ENCODE measurements at regions not wholly inside any gene's neighbourhood (a gene's known extent, or its start where the extent isn't known, plus 50 kb on each side); places are given as distances from the start of the nearest gene placed in this dataset.

DNA sequence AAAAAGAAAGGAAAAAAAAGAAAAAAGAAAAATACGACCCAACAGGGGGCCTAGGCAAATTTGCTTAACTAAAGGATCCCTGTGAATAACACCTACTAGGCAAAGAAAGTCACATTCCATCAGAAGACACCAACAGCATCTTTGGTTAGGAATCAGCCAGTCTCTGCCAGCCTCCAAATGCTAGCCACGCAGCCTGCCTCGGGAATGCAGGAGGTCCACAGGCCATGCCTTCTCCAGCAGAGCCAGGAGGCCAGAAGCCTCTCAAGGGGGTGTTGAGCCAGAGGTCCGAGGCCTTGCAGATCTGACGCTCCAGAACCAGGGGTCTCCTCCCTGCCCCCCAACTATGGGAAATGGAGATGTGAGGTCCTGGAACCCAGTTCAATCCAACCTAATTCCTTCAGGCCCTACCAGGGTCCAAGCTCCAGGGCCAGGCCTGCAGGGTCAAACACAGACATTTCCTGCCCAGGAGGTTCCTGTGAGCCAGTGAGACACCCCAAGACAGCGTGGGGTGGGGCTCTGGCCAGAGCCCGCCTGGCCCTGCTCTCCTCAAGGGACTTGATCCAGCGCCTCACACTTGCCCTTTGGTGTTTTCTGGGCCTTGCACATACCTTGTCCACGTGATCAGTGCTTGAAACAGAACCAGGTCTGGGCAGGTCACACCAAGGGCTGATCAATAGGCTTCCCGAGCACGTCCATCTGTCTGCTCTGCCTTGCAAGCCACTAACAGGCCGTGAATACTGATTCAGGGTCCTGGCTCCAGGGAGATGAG, 289.6 kb upstream of the ID2 start:
- no peaks in the 10 kb centered on the region for H3K27me3 Mint-ChIP-seq (ENCODE audit: unreplicated experiment)
- H3K27ac Mint-ChIP-seq (ENCODE audit: unreplicated experiment): no peak overlapping the region
- H3K4me1 Mint-ChIP-seq (ENCODE audit: unreplicated experiment): no peaks in the 10 kb centered on the region

DNA sequence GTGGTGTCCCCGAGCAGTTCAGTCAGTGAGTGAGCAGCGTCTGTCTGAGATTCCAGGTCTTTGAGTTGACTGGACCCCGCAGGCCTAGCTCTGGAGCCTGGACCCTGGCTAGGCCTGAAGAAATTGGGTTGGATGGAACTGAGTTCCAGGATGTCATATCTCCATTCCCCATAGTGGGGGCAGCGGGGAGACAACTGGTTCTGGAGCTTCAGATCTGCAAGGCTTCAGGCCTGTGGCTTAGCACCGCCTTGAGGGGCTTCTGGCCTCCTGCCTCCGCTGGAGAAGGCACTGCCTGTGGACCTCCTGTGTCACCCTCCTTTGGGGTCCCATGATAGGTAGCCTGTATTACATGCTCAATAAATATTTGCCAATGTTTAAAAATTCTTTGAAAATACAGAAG, 288.4 kb upstream of the ID2 start:
- Mint-ChIP-seq H3K9me3 (ENCODE audit: unreplicated experiment) (no peaks in the 10 kb centered on the region), H3K4me1 (ENCODE audit: unreplicated experiment) (no peaks in the 10 kb centered on the region), H3K27me3 (ENCODE audit: unreplicated experiment) (no peaks in the 10 kb centered on the region), H3K4me3 (ENCODE audit: unreplicated experiment) (no peak overlapping the region), H3K27ac (ENCODE audit: unreplicated experiment) (no peak overlapping the region), H3K36me3 (ENCODE audit: unreplicated experiment) (no peaks in the 10 kb centered on the region)
- peak; percentile 64 for DNase-seq (ENCODE audit: extremely low spot score, unreplicated experiment)
- TF ChIP-seq, protein P1, sequence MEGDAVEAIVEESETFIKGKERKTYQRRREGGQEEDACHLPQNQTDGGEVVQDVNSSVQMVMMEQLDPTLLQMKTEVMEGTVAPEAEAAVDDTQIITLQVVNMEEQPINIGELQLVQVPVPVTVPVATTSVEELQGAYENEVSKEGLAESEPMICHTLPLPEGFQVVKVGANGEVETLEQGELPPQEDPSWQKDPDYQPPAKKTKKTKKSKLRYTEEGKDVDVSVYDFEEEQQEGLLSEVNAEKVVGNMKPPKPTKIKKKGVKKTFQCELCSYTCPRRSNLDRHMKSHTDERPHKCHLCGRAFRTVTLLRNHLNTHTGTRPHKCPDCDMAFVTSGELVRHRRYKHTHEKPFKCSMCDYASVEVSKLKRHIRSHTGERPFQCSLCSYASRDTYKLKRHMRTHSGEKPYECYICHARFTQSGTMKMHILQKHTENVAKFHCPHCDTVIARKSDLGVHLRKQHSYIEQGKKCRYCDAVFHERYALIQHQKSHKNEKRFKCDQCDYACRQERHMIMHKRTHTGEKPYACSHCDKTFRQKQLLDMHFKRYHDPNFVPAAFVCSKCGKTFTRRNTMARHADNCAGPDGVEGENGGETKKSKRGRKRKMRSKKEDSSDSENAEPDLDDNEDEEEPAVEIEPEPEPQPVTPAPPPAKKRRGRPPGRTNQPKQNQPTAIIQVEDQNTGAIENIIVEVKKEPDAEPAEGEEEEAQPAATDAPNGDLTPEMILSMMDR (IDR thresholded peaks at IDR 0.05): no peak

More for the DNA sequence above, 289.6 kb upstream of the ID2 start:
- Mint-ChIP-seq H3K9me3 (ENCODE audit: unreplicated experiment) (no peaks in the 10 kb centered on the region), H3K36me3 (ENCODE audit: unreplicated experiment) (no peaks in the 10 kb centered on the region), H3K4me3 (ENCODE audit: unreplicated experiment) (no peak overlapping the region)
- DNase-seq (ENCODE audit: extremely low spot score, unreplicated experiment): peak; percentile 54
- TF ChIP-seq, protein P1 (IDR thresholded peaks at IDR 0.05): no peak

DNA sequence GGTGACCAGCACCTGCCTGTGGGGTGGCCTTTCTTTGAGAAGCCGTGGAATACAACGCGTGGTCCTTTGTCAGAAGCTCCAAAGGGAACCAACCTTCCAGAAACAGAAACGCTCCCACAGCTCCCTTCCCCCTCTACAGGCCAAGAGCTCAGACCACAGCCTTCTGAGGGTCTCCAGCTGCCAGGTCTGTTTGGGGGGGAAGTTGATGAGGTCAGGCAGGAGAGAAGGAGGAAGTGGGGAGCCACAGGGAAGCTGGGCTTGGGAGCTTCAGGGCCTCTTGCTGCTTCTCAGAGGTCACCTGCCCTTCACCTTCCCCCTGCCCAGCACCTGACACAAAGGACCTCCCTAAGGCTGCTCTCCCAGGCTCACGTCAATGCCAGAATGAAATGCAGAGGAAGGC, 287.7 kb upstream of the ID2 start:
- H3K9me3 Mint-ChIP-seq (ENCODE audit: unreplicated experiment): peaks cover 5% of the 10 kb centered on the region
- no peak overlapping the region for H3K4me3 Mint-ChIP-seq (ENCODE audit: unreplicated experiment)
- no peaks in the 10 kb centered on the region for H3K27me3 Mint-ChIP-seq (ENCODE audit: unreplicated experiment)
- no peak overlapping the region for H3K27ac Mint-ChIP-seq (ENCODE audit: unreplicated experiment)
- TF ChIP-seq, protein P1 (IDR thresholded peaks at IDR 0.05): no peak
- H3K36me3 Mint-ChIP-seq (ENCODE audit: unreplicated experiment): no peaks in the 10 kb centered on the region
- peak; percentile 46 for DNase-seq (ENCODE audit: extremely low spot score, unreplicated experiment)
- H3K4me1 Mint-ChIP-seq (ENCODE audit: unreplicated experiment): no peaks in the 10 kb centered on the region

DNA sequence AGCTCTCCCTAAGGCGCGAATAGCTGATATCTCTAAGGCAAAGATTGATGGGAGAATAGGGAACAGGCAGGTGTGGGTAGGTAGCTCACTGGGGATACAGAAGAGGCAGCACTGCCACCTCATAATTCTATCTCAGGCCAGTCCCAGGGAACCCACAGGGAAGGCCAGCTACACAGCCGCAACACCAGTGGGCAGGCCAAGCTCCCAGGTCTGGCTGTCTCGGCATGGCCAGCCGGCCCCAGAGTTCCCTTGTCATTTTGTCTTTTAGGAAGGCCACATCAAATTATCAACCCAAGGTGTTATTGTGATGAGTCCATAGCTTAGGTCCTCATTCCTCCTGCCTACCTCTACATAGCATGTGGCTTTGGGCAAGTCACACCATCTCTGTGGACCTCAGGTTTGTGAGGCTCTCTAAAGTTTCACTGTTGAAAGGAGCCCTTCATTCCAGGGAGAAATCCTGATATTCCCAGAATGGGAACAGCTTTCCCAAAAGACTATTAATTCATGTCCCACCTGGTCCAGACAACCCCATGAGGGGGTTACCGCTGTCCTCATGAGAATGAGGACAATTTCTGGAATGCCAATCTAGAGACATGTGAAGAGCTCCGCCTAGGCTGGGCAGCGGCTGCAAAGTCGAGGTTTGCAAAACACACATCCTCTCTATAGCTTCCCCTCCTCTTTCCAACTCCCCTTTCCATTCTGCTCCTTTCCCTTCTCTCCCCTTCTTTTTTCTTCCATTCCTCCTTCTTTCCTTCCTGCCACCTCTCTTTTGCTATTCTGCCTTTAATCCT, 287.1 kb upstream of the ID2 start:
- Mint-ChIP-seq H3K27me3 (ENCODE audit: unreplicated experiment) (no peaks in the 10 kb centered on the region), H3K27ac (ENCODE audit: unreplicated experiment) (no peak overlapping the region), H3K4me1 (ENCODE audit: unreplicated experiment) (no peaks in the 10 kb centered on the region), H3K4me3 (ENCODE audit: unreplicated experiment) (no peak overlapping the region), H3K36me3 (ENCODE audit: unreplicated experiment) (no peaks in the 10 kb centered on the region), H3K9me3 (ENCODE audit: unreplicated experiment) (peaks cover 5% of the 10 kb centered on the region)
- TF ChIP-seq, protein P1 (IDR thresholded peaks at IDR 0.05): no peak
- peak; percentile 54 for DNase-seq (ENCODE audit: extremely low spot score, unreplicated experiment)

DNA sequence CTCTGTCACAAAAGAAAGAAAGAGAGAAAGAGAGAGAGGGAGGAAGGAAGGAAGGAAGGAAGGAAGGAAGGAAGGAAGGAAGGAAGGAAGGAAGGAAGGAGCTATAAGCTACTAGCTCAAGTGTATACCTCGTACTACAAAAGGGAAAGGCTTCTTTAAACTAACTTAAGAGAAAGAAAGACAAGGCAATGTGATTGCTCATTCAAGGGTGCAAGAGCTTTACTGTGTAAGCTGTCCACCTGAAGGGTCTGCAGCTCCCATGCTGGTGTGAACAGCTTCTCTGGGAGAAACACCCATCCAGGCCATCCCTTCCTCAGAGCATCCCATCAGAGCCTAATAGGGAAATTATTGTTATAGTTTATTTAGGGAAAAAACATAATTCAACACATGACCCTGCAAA, 286.1 kb upstream of the ID2 start:
- TF ChIP-seq, protein P1 (IDR thresholded peaks at IDR 0.05): no peak
- DNase-seq (ENCODE audit: extremely low spot score, unreplicated experiment): no peak
- Mint-ChIP-seq H3K27me3 (ENCODE audit: unreplicated experiment) (peaks cover 2% of the 10 kb centered on the region), H3K9me3 (ENCODE audit: unreplicated experiment) (peaks cover 5% of the 10 kb centered on the region), H3K36me3 (ENCODE audit: unreplicated experiment) (no peaks in the 10 kb centered on the region), H3K27ac (ENCODE audit: unreplicated experiment) (no peak overlapping the region), H3K4me1 (ENCODE audit: unreplicated experiment) (no peaks in the 10 kb centered on the region), H3K4me3 (ENCODE audit: unreplicated experiment) (no peak overlapping the region)
